Fibroblast of pulmonary artery (primary cell): ENCODE measurements at regions not wholly inside any gene's neighbourhood (a gene's known extent, or its start where the extent isn't known, plus 50 kb on each side); places are given as distances from the start of the nearest gene placed in this dataset.

Experiments used
- DNase-seq: peaks from one replicate; pipeline ENCODE4 v3.0.0-alpha.2; 2010; ENCODE audit warnings: low read depth
- H3K4me3 ChIP-seq: replicated peaks from 2 replicates; pipeline ENCODE4 v1.5.1; 2011; ENCODE audit warnings: low read depth, mild to moderate bottlenecking, control low read depth, low read length, moderate library complexity
- TF ChIP-seq, protein P1 (sequence below): IDR thresholded peaks from 2 replicates; pipeline ENCODE4 v1.5.1; 2011; ENCODE audit warnings: mild to moderate bottlenecking, control low read depth, low read length, inconsistent platforms; ENCODE audit errors: missing control alignments

DNA sequence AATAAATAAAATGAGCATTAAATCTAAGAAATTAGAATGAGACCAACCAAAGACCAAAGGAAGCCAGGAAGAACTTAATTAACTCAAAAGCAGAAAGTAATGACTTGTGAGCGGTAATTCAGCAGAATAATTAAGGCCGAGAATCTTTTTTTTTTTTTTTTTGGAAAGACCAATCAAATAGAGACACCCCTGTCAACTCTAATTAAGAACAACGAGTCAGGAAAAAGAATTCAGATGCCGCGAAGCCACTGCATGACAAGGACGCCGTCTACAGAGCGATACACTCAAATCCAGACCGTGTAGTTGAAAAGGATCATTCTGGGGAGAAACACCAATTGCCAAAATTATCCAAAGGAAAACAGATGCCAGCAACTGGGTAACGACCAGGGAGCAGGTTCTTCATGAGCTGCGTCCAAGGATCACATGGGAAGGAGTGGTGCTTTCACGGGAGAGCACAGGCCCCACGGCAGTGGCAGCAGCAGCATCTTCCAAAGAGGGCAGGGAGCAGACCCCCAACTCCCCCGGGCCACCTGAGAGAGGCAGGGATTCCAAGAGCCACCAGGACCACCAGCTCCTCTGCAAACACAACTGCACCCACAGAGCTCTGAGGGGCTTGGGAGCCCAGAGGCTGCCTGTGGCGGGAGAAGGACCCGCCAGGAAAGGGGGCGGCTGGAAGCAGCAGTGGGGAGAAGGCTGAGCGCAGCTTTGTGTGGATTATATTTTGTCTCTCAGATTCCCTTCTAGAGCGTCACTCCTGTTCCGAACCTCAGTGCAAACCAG lies 469.8 kb downstream of the BRD1 start:
- DNase-seq: no peak
- H3K4me3 ChIP-seq: no peak overlapping the region
- TF ChIP-seq, protein P1, sequence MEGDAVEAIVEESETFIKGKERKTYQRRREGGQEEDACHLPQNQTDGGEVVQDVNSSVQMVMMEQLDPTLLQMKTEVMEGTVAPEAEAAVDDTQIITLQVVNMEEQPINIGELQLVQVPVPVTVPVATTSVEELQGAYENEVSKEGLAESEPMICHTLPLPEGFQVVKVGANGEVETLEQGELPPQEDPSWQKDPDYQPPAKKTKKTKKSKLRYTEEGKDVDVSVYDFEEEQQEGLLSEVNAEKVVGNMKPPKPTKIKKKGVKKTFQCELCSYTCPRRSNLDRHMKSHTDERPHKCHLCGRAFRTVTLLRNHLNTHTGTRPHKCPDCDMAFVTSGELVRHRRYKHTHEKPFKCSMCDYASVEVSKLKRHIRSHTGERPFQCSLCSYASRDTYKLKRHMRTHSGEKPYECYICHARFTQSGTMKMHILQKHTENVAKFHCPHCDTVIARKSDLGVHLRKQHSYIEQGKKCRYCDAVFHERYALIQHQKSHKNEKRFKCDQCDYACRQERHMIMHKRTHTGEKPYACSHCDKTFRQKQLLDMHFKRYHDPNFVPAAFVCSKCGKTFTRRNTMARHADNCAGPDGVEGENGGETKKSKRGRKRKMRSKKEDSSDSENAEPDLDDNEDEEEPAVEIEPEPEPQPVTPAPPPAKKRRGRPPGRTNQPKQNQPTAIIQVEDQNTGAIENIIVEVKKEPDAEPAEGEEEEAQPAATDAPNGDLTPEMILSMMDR: no peak

DNA sequence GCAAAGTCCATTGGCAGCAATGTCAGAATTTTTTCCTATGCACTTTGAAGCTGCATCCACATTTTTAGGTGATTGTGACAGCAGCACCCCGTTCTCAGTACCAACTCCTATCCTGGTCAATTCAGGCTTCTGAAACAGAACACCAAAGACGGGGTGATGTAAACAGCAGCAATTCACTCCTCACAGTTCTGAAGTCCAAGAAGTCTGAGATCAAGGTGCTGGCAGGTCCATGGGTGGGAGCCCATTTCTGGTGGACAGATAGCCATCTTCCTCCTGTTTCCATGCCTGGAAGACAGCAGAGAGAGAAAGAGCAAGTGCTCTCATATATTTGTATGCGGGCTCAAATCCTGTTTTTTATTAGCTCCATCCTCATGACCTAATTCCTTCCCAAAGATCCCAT lies 471.2 kb downstream of the BRD1 start:
- DNase-seq: no peak
- TF ChIP-seq, protein P1: no peak
- H3K4me3 ChIP-seq: no peak overlapping the region

GRCh38 chr22:49355211-49355920 lies 472.3 kb downstream of the BRD1 start:
- no peak for DNase-seq
- TF ChIP-seq, protein P1: no peak
- H3K4me3 ChIP-seq: no peak overlapping the region

DNA sequence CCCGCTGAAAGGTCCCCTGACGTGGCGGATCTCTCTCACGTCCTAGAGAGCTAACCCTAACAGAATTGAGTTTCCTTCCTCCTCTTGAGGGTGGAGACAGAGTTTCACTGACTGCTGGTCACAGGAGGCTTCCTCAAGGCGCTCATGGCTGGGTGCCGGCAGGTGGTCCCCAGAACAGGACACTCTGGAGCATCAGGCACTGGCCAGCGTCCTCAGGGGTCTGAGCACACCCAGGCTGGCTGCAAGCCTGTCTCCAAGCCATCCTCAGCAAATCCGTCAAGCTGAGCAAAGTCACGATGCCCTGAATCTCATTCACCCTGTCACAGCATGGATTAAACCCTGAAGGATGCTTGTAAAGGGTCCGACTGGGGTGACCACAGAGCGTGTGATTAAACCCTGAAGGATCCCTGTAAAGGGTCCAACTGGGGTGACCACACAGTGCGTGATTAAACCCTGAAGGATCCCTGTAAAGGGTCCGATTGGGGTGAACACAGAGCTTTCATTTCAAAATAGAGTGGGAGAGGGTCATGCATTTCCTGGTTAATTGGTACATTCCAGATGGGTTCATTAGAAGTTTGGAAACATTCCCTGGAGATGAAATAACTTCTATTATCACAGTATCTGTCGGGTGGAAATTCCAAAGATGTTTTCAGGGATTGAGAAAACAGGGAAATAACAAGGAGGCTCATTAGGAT lies 473.0 kb downstream of the BRD1 start:
- no peak for DNase-seq
- TF ChIP-seq, protein P1: no peak
- H3K4me3 ChIP-seq: no peak overlapping the region

GRCh38 chr22:49353235-49353634 lies 474.4 kb downstream of the BRD1 start:
- no peak for DNase-seq
- TF ChIP-seq, protein P1: no peak
- no peak overlapping the region for H3K4me3 ChIP-seq

DNA sequence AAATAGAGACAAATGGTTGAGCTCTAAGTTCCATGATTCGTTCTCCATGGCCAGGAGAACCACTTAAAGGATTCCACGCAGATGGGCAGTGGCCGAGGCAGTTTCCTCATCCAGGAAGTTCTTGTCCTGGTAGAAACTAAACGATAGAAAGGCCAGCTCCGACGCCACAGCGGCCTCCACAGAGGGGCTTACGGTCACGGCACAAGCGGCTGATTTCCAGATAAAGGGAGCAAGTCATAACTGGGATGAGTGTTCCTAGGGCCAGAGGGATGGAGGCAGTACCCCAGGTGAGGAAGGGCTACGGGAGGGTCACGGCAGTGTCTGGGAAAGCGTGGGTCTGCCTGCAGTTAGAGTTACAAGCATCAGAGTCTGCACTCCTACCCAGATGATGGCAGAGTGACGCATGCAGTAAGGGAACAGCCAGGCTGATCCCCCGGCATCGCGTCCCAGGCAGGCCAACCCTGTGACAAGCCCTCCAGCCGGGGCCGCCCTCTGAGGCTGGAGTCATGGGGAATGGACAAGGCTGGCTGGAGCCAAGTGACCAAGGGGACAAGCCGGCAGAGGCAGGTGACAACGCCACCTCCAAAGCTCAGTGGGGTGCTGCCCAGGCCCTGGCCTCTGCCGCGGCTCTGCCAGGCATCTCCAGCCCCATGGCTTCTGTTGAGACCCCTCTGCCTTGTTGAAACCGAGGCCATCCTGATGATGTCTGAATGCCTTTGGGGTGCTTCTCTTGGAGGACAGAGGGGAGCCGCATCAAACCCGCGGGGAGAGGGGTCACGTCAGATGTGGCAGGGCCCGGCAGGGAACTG lies 475.1 kb downstream of the BRD1 start:
- no peak for DNase-seq
- H3K4me3 ChIP-seq: no peak overlapping the region
- TF ChIP-seq, protein P1: no peak
